Gastrocnemius medialis (tissue), 4 donors: ENCODE measurements at regions not wholly inside any gene's neighbourhood (a gene's known extent, or its start where the extent isn't known, plus 50 kb on each side); places are given as distances from the start of the nearest gene placed in this dataset.

Experiments used
- POLR2A ChIP-seq, 2 donors: fragments of 450-650 bp; IDR thresholded peaks; one replicate each; pipeline ENCODE4 v1.6.1; 2017; ENCODE audit warnings: antibody characterized with exemption in 2 of 2, mild to moderate bottlenecking in 2 of 2, moderate library complexity in 2 of 2
- TF ChIP-seq, protein P1 (sequence below), 5 experiments: fragments of 450-650 bp in 3 of 5; fragments of 200-600 bp in 2 of 5; sonication (generic) in 2 of 5; IDR thresholded peaks in 4 of 5; conservative IDR thresholded peaks in 1 of 5; 1 replicate in 4 of 5; 2 replicates in 1 of 5; pipeline ENCODE4 v1.5.1; 2016 to 2019; ENCODE audit warnings: antibody characterized with exemption in 5 of 5, mild to moderate bottlenecking in 3 of 5, moderate library complexity in 3 of 5

DNA sequence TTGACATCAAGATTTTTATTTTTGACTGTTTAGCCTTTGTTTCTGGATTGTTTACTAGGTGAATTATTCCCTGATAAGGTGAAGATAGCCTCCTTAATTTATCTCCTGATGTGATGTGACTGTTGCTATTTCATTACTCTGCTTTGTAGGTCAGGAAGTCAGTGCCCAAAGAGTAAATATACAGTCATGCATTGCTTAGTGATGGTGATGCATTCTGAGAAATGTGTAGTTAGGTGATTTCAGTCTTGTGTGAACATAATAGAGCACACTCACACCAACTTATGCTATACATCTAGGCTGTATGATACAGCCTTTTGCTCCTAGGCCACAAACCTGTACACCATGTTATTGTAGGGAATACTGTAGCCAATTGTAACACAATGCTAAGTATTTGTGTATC, 102.4 kb upstream of the THUMPD2 start:
- TF ChIP-seq, protein P1, sequence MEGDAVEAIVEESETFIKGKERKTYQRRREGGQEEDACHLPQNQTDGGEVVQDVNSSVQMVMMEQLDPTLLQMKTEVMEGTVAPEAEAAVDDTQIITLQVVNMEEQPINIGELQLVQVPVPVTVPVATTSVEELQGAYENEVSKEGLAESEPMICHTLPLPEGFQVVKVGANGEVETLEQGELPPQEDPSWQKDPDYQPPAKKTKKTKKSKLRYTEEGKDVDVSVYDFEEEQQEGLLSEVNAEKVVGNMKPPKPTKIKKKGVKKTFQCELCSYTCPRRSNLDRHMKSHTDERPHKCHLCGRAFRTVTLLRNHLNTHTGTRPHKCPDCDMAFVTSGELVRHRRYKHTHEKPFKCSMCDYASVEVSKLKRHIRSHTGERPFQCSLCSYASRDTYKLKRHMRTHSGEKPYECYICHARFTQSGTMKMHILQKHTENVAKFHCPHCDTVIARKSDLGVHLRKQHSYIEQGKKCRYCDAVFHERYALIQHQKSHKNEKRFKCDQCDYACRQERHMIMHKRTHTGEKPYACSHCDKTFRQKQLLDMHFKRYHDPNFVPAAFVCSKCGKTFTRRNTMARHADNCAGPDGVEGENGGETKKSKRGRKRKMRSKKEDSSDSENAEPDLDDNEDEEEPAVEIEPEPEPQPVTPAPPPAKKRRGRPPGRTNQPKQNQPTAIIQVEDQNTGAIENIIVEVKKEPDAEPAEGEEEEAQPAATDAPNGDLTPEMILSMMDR (IDR thresholded peaks at IDR 0.05 in 4 of 5, conservative IDR thresholded peaks at IDR 0.05 in 1 of 5) = no peak
- no peak for TF ChIP-seq POLR2A (IDR thresholded peaks at IDR 0.05)
